Fibroblast of skin of left quadriceps (primary cell): ENCODE measurements at regions not wholly inside any gene's neighbourhood (a gene's known extent, or its start where the extent isn't known, plus 50 kb on each side); places are given as distances from the start of the nearest gene placed in this dataset.
"Not testable (repeated sequence)": the region's sequence is repeated elsewhere in the genome, so short reads cannot be mapped to it uniquely, and the experiment has no call there.

ENCODE experiments used
- DNase-seq, 2 experiments: peaks; one replicate each; pipeline ENCODE4 v3.0.0-alpha.2; 2013; ENCODE audit warnings: low read depth in 2 of 2

GRCh38 chr20:59460352-59460751 is 144.0 kb upstream of the PHACTR3 start:
- DNase-seq: no peak

- DNase-seq: no peak
These were observed 142.8 kb upstream of the PHACTR3 start for GRCh38 chr20:59461526-59461925.

- DNase-seq: no peak
These were observed 142.1 kb upstream of the PHACTR3 start for GRCh38 chr20:59462249-59462648.

DNA sequence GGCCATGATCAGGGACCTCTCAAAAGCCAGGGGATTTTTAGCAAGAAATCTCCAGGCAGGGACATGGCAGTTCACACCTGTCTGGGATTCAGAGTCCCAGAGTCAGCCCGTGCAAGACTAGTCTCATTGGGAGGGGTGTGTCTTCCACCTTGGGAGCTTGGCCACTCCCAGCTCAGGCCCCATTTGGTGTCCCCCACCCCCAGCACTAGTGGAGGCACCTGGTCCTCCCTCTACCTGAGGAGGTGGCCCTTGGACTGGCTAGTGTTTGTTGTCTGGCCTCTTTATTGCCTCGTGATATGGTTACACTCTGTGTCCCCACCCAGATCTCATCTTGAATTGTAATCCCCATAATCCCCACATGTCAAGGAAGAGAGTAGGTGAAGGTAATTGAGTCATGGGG is 140.8 kb upstream of the PHACTR3 start:
- no peak for DNase-seq

- no peak for DNase-seq
These were observed 138.1 kb upstream of the PHACTR3 start for GRCh38 chr20:59466107-59466815.

DNA sequence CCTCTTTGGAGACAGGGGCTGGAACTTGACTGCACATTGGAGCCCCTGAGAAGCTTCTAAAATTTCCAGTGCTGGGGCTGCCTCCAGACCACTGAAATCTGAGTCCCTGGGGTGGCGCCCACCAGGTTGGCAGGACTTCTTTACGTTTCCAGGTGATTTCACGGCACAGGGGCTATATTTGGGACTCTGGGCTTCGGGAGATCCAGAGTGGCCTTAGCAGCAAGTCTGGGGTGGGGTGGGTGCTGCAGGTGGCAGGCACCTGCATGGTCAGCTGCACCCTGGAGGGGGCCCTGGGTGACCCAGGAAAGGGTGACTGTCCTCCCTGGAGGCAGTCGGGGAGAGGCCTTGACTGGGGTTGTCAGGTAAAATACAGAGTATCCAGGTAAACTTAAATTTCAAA is 135.5 kb upstream of the PHACTR3 start:
- no peak for DNase-seq

GRCh38 chr20:59469267-59470252 is 134.8 kb upstream of the PHACTR3 start:
- no peak for DNase-seq

DNA sequence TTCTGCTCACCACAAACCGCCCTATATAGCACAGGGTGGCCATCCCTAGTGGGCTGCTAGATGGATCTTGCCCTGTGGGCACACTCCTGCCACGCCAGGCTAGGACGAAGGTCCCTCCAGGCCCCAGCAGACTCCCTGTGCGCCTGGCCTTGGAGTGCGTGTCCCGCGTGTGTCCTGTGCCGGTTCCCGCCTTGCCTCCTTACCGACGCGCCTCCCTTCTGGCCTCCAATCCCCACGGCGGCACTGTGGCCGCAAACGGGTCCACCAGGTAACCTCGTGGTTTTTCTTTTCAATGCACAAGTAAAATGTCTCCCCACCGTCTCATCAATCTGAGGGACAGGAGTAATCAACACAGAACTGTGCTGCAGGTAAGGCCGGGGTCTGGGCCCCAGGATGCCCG is 133.8 kb upstream of the PHACTR3 start:
- no peak for DNase-seq

GRCh38 chr20:59471653-59472421 is 132.5 kb upstream of the PHACTR3 start:
- no peak for DNase-seq

- DNase-seq: no peak
These were observed 130.6 kb upstream of the PHACTR3 start for GRCh38 chr20:59473742-59474141.

DNA sequence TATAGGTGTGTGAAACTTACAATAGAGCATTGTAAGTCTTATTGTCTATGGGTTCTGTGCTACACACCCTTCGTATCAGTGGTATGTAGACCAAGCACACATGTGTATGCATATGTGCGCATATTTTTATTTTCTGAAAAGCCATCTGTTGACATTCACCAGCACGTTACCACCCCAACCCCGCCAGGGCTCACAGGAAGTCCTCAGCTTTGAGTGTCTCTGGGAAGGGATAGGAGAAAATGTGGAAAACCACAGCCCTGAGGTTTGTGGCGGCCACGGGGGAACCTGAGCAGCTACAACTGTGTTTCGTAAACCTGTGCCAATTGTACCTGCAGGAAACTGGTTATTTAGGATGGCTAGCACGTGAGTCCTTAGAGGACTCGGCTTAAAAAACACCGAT is 123.3 kb upstream of the PHACTR3 start:
- DNase-seq: no peak

DNA sequence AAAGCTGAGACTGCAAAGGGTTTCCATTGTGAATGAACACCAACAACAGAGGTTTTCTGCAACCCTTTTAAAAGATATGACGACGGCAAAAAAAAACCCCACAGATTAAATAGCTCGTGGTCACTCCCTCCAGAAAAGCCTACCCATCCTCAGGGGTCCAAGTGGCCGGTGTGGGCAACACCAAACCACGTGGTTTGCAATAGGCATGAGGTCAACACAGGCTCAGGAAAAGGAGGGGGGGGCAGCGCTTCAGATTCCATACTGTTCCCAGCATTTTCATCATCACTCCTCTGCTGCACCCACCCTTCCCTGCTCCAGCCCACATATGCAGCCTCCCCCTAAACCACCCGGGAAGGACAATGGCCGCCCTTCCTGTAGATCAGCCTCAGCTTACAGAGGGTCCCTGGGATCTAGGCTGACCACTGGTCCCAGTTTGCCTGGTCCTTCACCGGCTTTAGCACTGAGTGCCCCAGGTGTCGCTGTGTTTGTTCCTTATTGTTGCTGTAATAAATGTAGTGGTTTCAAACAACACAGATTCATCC is 122.8 kb upstream of the PHACTR3 start:
- no peak for DNase-seq

DNA sequence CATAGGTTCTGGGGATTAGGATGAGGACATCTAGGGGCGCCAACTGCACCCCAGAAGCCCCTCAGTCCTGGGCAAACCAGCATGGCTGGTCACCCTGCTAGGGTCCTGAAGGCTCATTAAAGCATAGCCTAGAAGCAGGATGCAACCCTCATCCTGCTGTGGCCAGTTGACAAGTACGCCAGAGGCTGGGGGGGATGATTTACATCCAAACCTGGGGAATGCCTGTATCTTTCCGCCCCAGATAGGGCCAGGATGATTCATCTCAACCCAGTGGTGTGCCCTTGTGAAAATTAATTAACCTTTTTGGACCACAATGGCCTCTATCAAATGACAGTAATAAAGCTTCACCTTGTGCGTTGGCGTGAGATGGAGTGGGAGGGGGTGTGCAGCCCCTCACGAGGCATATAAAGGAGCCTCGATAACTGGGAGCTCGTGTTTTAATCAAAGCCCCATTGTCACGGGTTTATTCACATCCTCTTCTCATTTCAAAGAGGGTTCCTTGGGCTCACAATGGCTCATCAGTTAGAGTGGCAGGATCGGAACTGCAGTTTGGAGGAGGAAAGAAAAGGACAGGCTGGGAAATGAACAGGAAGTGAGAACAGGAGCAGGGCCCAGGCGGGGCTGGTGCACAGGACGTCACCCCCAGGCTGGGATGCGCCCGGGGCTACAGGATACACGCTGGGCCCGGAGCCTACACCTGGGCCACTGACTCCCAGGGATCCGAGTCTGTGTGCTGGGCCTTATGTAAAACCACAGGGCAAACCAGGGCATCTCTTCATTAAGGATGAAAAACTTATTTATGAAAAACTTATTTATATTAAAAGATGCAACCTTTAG is 121.8 kb upstream of the PHACTR3 start:
- DNase-seq: no peak

DNA sequence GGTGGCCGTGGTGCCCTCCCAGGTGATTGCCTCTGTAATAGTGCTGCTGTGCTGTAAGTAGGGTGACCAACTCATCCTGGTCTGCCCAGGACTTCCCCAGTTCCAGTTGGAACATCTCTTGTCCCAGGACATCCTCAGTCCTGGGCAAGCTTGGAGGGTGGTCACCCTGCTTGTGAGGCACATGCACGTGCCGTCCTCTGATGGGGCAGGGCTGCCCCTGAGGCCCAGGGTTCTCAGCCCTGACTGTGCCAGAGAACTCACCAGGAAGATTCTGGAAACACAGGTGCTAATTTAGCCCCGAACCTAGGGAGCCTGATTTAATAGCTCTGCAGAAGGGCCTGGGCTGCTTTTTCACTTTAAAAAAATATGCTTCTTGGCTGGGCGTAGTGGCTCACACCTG is 120.9 kb upstream of the PHACTR3 start:
- DNase-seq: no peak

GRCh38 chr20:59484228-59484627 is 120.1 kb upstream of the PHACTR3 start:
- DNase-seq: no peak

DNA sequence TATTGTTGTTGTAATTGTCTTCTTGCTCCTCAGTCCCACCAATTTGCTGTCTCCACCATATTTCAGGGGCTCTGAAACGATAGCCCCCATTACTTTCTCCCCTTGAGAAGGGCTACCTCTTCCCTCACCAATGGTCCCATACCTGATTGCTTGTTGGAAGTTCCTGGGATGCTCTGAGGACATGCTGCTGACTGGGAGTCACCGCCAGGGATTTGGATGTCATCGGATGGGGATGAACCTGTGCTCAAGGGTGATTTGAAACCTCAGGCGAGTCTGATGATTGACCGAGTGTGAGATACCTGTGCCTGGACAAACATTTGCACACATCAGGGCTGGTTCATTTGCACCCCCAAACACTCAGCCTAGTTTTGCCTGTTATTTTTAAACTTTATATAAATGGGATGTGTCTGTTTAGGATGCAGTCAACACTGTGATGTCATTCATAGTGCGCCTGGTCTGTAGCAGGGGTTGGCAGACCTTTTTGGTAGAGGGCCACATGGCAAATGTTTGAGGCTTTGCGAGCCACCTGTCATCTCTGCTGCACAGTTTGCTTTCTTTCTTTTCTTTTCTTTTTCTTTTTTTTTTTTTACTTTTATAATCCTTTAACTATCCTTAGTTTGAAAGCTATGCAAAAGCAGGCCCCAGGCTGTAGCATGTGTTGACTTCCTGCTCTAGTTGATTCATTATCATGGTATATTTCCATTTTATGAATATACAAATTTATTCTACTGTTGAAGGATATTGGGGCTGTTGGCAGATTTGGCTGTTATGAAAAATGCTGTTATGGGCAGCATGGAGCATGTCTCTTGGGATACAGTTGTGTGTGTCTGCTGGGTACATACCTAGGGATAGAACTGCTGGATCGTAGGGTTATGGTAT is 118.5 kb upstream of the PHACTR3 start:
- DNase-seq: no peak

DNA sequence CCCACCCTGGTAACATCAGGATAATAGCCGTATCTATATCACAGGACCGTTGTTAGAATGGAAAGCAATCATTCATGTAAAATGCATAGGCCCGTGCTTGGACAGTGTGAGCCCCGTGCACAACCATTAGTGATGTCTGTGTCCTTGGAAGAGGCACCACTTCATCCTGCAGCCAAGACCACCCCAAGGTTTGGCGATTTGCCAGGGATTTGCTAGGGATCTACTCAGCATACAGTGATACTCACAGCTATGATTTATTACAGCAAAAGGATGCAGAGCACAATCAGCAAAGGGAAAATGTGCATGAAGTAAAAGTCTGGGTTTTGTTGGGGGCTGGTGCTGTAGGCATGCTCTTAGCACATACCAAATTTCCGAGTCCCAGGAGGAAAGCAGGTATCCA is 115.9 kb upstream of the PHACTR3 start:
- not testable (repeated sequence) for DNase-seq

DNA sequence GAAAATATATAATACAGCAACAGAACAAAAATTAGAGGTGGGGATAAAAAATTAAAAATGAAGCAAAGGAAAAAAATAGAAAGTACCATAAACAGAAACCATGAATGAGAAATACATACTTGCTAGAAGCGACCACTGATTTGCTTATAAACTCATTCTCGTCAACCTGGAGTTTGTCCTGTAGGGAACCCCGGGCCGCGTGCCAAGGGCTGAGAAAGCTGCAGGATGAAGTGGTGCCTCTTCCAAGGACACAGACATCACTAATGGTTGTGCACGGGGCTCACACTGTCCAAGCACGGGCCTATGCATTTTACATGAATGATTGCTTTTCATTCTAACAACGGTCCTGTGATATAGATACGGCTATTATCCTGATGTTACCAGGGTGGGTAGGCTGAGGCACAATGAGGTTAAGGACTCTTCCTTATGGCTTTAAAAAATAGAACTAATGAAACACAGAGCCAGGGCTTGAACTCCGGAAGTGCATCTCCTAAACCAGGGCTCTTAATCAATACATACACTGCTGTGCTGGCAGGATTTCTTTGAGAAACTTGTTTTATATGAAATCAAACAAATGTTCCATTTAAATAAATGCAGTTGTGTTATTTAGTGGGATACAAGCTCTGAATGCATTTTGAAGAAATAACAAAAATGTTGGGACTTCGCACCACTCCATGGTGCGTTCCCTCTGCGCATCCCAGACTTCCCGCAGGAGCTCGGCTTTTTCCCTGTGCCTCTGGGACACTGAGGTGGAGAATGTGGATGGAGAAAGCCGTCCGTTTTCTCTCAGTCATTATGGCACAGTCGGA is 113.9 kb upstream of the PHACTR3 start:
- not testable (repeated sequence) for DNase-seq

- no peak for DNase-seq
These were observed 112.5 kb upstream of the PHACTR3 start for GRCh38 chr20:59491884-59492283.
